Left cardiac atrium (tissue), 4 donors: ENCODE measurements at regions not wholly inside any gene's neighbourhood (a gene's known extent, or its start where the extent isn't known, plus 50 kb on each side); places are given as distances from the start of the nearest gene placed in this dataset.
A peak's percentile ranks its signal among the peaks of the same experiment; 100 is the strongest.
"Not testable (repeated sequence)": the region's sequence is repeated elsewhere in the genome, so short reads cannot be mapped to it uniquely, and the experiment has no call there.

Source experiments
- ATAC-seq, 2 donors: fragments of 200-7000 bp; cut with Tn5 transposase; one replicate each; pipeline ENCODE4 v1.9.1; 2020; ENCODE audit warnings: mild to moderate bottlenecking in 2 of 2, moderate library complexity in 2 of 2
- DNase-seq: peaks from one replicate; pipeline ENCODE4 v3.0.0-alpha.2; 2020
- intact Hi-C, 2 donors: fragments of 100-400 bp; cut with DNase I; formaldehyde crosslinking; loops; one replicate each; pipeline versions ENCODE4 v1.14.1 to v1.15.1; 2022 to 2023
- donor health status: DM: no; HTN: yes; CAD: no.
- donor health status: DM: no; HTN: yes; CAD: no; lungs with severe emphysema.
- donor health status: DM: yes; HTN: yes; CAD: no.
- donor health status: Dilated cardiomyopathy.

- intact Hi-C loops, ATAC-seq, DNase-seq: not testable (repeated sequence)
Observed at GRCh38 chr17:43345515-43345914, 53.3 kb upstream of the ARL4D start.

GRCh38 chr17:43344685-43345084, 54.1 kb upstream of the ARL4D start:
- ATAC-seq (no peak), DNase-seq (no peak)
- intact Hi-C loops: no loop called here

GRCh38 chr17:43342589-43342890, 56.3 kb upstream of the ARL4D start:
- ATAC-seq: no peak
- intact Hi-C loops: no loop called here
- DNase-seq: no peak

GRCh38 chr17:43341715-43342588, 56.8 kb upstream of the ARL4D start:
- peak; percentile 41 to 73 for ATAC-seq
- intact Hi-C loops: no loop called here
- no peak for DNase-seq

DNA sequence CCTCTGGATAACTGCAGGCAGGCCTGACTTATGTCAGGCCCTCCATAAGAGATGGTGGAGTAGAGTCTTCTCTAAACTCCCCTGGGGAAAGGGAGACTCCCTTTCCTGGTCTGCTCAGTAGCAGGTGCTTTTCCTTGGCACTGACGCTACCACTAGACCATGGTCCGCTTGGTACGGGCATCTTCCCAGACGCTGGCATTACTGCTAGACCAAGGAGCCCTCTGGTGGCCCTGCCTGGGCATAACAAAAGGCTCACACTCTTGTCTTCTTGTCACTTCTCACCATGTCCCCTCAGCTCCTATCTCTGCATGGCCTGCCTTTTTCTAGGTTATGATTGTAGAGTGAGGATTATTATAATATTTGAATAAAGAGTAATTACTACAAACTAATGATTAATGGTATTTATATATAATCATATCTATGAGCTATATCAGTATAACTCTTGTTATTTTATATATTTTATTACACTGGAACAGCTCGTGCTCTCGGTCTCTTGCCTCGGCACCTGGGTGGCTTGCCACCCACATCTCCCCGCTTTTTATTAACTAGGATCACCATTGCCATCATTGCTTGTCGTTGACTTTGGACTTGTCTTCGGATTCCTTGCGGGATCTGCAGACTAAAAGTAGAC, 59.8 kb upstream of the ARL4D start:
- DNase-seq: peak; percentile 72
- no peak for ATAC-seq
- intact Hi-C loops: no loop called here

DNA sequence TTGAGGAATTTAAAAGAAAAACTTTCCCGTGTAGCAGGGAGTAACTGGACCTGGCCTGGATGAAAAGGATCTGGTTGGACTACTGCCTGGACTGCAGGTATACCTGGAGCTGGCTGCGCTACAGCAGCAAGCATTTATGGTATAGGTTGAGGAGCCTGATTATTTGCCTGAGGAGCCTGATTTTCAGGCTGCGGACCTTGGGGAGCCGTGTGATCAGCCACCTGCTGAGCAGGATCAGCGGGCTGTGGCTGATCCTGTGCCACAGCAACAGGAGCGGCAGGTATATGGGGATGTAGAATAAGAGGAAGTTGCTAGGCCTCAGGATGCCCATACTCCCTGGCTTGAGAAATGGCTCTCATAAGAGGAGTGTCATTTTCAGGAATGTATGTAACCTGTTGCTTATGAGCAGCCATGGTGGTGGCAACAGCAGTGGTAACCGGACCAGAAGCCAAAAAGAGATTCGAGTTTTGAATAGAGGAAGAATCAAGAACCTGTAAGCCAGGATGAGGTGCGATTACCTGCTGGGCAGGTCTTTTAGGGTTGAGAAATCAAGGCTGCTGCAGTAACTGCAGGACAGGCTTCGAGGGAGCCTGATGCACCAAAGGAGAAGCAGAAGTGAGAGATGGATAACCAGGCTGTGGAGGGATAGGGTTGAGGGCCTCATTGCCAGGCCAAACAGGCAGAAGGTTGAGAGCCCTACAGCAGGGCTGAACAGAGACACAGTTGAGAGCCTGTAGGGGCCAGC, 60.9 kb upstream of the ARL4D start:
- ATAC-seq (no peak), DNase-seq (no peak)
- intact Hi-C loops: no loop called here

GRCh38 chr17:43334738-43335402, 63.9 kb upstream of the ARL4D start:
- intact Hi-C loops: no loop called here
- no peak for DNase-seq
- no peak for ATAC-seq

GRCh38 chr17:43333433-43333943, 65.3 kb upstream of the ARL4D start:
- ATAC-seq (no peak), DNase-seq (no peak)
- intact Hi-C loops: no loop called here

DNA sequence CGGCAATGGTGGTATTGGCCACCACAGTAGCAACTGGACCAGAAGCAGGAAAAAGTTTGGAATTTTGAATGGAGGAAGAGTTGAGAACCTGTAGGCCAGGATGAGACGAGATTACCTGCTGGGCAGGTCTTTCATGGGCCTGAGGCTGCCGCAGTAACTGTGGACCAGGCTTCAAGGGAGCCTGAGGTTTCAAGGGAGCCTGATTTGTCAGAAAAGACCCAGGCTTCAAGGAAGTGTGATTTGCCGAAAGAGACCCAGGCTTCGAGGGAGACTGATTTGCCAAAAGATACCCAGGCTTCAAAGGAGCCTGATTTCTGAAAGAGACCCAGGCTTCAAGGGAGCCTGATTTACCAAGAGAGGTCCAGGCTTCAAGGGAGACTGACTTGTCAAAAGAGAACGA, 66.6 kb upstream of the ARL4D start:
- intact Hi-C loops: no loop called here

DNA sequence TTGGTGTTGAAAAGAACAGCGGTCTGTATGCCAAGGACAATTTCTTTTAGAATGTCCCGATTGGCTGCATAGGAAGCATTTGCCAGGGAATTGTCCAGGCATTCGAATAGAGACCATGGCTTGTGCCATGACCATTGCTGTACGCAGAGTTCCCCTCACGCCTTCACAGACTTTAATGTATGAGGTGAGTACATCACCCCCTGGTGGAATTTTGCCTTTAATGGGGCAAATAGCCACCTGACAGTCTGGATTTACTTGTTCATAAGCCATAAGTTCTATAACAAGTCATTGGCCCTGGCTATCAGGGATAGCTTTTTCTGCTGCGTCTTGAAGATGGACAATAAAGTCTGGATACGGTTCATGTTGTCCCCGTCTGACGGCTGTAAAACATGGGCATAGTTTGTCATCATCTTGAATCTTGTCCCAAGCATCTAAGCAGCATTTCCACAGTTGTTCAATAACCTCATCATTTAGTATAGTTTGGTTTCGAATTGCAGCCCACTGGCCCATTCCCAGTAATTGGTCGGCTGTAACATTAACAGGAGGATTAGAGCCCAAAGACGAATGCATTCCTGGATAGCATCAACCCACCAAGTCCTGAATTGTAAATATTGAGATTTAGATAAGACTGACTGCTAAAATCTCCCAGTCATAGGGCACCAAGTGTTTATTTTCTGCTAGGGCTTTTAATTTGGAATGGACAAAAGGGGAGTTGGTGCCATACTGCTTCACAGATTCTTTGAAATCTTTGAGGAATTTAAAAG, 67.7 kb upstream of the ARL4D start:
- intact Hi-C loops: no loop called here
- no peak for DNase-seq
- ATAC-seq: no peak

More for the DNA sequence above, 66.6 kb upstream of the ARL4D start:
- DNase-seq (no peak), ATAC-seq (no peak)

GRCh38 chr17:43329183-43329582, 69.6 kb upstream of the ARL4D start:
- intact Hi-C loops: no loop called here
- DNase-seq: no peak
- ATAC-seq: no peak

- ATAC-seq: no peak
- intact Hi-C loops: no loop called here
Observed at GRCh38 chr17:43328650-43329049, 70.1 kb upstream of the ARL4D start.

GRCh38 chr17:43327834-43328420, 70.9 kb upstream of the ARL4D start:
- intact Hi-C loops: no loop called here
- ATAC-seq: no peak
- DNase-seq: no peak

More at GRCh38 chr17:43328650-43329049, 70.1 kb upstream of the ARL4D start:
- DNase-seq: no peak

GRCh38 chr17:43327421-43327820, 71.4 kb upstream of the ARL4D start:
- intact Hi-C loops: no loop called here

GRCh38 chr17:43326490-43327275, 72.1 kb upstream of the ARL4D start:
- no peak for ATAC-seq
- DNase-seq: no peak
- intact Hi-C loops: no loop called here

More at GRCh38 chr17:43327421-43327820, 71.4 kb upstream of the ARL4D start:
- DNase-seq (no peak), ATAC-seq (no peak)

DNA sequence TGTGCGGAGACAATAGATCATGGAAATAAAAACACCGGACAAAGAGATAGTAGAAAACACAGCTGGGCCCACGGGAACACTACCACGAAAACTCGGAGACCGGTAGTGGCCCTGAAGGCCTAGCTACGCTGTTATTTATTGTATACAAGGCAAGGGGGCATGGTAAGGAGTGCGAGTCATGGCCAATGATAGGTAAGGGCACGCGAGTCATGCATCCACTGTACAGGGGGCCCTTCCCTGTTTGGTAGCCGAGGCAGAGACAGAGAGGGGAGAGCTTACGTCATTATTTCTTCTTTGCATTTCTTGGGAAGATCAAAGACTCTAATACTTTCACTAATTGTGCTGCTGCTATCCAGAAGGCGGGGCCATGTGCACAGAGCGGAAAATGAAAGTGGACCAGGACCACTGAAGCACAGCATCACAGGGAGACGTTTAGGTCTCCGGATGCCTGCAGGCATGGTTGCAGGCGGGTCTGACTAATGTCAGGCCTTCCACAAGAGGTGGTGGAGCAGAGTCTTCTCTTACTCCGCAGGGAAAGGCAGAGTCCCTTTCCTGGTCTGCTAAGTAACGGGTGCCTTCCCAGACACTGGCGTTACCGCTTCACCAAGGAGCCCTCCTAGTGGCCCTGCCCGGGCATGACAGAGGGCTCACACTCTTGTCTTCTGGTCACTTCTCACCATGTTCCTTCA, 74.4 kb upstream of the ARL4D start:
- DNase-seq: no peak
- ATAC-seq: no peak
- intact Hi-C loops: no loop called here
